T-helper 17 cell (primary cell): ENCODE measurements at regions not wholly inside any gene's neighbourhood (a gene's known extent, or its start where the extent isn't known, plus 50 kb on each side); places are given as distances from the start of the nearest gene placed in this dataset.

Experiments
- ATAC-seq: fragments of 150-1000 bp; cut with Tn5 transposase; 2 replicates; pipeline ENCODE4 v1.10.0; 2021; ENCODE audit warnings: mild to moderate bottlenecking, moderate library complexity
- DNase-seq, 3 donors: peaks; one replicate each; pipeline versions ENCODE4 v3.0.0 to v3.0.0-alpha.2; 2020 to 2021
- H3K9me3 ChIP-seq: one replicate; pipeline ENCODE4 v1.7.0; 2013; ENCODE audit warnings: low read length, mild to moderate bottlenecking; ENCODE audit not compliant: control insufficient read depth, poor library complexity, severe bottlenecking
- H3K27ac Mint-ChIP-seq: one replicate; pipeline ENCODE4 v1.8.0; 2022; ENCODE audit warnings: mild to moderate bottlenecking, moderate library complexity, mixed read lengths
- H3K27me3 Mint-ChIP-seq: one replicate; pipeline ENCODE4 v1.8.0; 2022; ENCODE audit warnings: mixed read lengths
- H3K36me3 Mint-ChIP-seq: one replicate; pipeline ENCODE4 v1.8.0; 2022; ENCODE audit warnings: low read depth, mixed read lengths
- H3K4me1 Mint-ChIP-seq: one replicate; pipeline ENCODE4 v1.8.0; 2022; ENCODE audit warnings: mild to moderate bottlenecking, mixed read lengths
- H3K4me3 Mint-ChIP-seq: one replicate; pipeline ENCODE4 v1.8.0; 2022; ENCODE audit warnings: mild to moderate bottlenecking, moderate library complexity, mixed read lengths

DNA sequence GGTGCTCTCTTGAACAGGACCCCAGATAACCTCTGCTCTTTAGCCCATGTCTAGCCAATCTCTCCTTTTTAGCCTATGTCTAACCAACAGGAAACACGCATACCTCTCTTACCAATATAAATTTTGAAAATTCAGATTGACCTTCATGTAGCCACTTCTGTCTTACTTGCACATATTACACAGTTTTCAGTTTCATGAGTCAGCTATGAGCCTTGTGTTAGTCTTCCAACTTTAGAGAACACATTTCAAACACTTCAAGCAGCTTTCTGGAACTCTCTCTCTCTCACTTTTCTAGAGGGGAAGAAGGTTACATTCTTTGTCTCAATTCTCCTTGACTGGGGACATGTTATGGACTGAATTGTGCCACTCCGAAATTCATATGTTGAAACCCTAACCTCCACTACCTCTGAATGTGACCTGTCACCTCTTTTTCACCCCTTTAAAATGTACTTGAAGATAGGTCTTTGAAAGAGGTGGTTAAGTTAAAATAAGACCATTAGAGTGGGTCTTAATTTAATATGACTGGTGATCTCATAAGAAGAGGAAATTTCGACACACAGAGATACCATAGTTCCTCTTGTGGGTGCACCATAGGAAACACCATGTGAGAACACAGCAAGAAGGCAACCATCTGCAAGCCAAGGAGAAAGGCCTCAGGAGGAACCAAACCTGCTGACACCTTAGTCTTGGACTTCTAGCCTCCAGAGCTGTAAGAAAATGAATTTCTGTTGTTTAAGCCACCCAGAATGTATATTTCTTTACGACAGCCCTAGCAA is 480.3 kb upstream of the ALCAM start:
- DNase-seq (no peak), ATAC-seq (no peak)
- Mint-ChIP-seq H3K27me3 (no peaks in the 10 kb centered on the region), H3K27ac (no peak overlapping the region), H3K4me3 (no peak overlapping the region), H3K4me1 (no peaks in the 10 kb centered on the region), H3K36me3 (no peaks in the 10 kb centered on the region)
- no peaks in the 10 kb centered on the region for H3K9me3 ChIP-seq

DNA sequence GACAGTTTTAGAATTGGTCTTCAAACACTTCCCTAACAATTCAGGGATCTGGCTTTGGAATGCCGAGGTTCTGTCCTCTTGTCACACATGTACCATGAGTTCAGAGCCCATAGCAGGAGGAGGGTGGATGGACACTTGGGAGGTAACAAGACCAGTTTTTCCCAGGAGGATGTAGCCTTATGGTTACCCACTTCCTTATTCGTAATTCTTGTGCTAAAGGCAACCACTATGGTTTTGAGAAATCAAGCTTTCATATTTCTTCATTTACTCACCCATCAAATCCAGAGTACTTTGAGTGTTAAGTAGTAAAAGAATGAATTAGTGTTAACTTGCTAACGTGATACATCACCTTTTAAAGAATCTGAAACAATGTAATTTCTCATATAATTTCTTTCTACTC is 479.6 kb upstream of the ALCAM start:
- no peaks in the 10 kb centered on the region for H3K9me3 ChIP-seq
- Mint-ChIP-seq H3K4me3 (no peak overlapping the region), H3K4me1 (no peaks in the 10 kb centered on the region), H3K36me3 (no peaks in the 10 kb centered on the region), H3K27ac (no peak overlapping the region), H3K27me3 (no peaks in the 10 kb centered on the region)
- DNase-seq (no peak), ATAC-seq (no peak)

DNA sequence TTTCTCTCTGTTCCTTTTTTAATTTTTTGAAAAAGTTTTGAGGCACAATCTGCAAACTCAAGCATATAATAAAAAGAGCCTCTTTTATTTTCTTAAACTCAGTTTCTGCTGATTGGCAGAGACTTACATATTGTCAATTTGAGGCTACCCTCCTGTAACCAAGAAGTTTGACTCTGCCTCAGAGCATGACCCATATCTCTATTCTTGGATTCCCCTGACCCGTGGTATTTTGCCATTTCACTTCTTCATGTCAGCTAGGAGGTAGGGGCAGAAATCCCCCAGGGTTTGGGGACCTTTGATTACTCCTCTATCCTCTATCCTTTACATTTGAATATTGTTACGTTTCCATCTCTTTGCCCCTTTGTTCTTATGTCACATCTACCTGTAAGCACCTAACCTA is 479.1 kb upstream of the ALCAM start:
- Mint-ChIP-seq H3K4me3 (no peak overlapping the region), H3K4me1 (no peaks in the 10 kb centered on the region), H3K36me3 (no peaks in the 10 kb centered on the region), H3K27me3 (no peaks in the 10 kb centered on the region), H3K27ac (no peak overlapping the region)
- no peak for DNase-seq
- H3K9me3 ChIP-seq = no peaks in the 10 kb centered on the region
- no peak for ATAC-seq

DNA sequence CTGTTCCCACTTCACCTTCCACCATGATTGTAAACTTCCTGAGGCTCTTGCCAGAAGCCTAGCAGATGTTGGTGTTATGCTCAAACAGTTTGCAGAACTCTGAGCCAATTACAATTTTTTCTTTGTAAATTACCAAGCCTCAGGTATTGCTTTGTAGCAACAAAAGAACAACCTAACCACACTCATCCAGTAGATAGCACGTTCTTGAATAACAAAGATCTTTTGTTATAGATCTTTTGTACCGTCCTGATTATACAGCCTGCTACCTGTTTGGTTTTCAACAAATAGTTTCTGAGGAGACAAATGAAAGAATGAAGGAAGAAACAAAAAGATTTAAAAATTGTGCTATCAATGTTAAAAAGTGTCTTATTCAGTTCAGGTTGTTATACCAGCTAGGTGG is 474.7 kb upstream of the ALCAM start:
- ATAC-seq = no peak
- H3K27ac Mint-ChIP-seq = no peak overlapping the region
- no peaks in the 10 kb centered on the region for H3K9me3 ChIP-seq
- no peaks in the 10 kb centered on the region for H3K27me3 Mint-ChIP-seq
- DNase-seq = no peak
- no peak overlapping the region for H3K4me3 Mint-ChIP-seq
- H3K36me3 Mint-ChIP-seq = no peaks in the 10 kb centered on the region
- no peaks in the 10 kb centered on the region for H3K4me1 Mint-ChIP-seq

DNA sequence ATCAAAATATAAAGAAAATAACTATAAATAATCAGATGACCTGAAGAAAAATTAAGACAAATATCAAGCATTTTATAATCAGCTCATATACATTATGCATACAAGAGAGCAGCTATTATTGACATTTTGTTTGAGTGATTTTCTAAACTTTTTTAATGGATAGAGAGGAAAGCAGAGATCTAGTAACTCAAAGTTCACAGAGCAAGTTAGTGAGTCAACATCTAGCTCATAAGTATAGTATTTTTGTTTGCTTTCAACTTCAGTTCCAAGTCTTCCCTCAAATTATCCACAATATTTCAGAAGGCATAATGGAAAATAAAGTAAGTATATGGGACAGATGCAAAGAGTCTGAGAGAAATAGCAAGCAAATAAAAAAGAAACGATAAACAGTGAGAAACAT is 470.1 kb upstream of the ALCAM start:
- ATAC-seq (no peak), DNase-seq (no peak)
- Mint-ChIP-seq H3K4me3 (no peak overlapping the region), H3K27me3 (peaks cover 6% of the 10 kb centered on the region), H3K4me1 (no peaks in the 10 kb centered on the region), H3K27ac (no peak overlapping the region), H3K36me3 (no peaks in the 10 kb centered on the region)
- H3K9me3 ChIP-seq = no peaks in the 10 kb centered on the region

DNA sequence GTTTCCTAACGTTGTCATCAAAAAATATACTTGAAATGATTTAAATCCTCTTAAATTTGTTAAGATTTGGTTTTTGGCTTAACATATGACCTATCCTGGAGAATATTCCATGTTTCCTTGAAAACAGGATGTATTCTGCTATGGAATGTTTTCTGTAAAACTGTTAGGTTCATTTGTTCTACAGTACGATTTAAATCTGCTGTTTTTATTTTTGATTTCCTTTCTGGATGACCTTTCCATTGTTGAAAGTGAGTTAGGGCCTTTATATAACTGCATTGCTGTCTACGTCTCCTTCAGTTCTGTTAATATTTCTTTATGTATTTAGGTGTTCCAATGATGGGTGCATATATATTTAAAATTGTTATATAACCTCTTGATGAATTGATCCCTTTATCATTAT is 465.3 kb upstream of the ALCAM start:
- DNase-seq (no peak), ATAC-seq (no peak)
- Mint-ChIP-seq H3K27ac (no peak overlapping the region), H3K27me3 (peaks cover 6% of the 10 kb centered on the region), H3K36me3 (no peaks in the 10 kb centered on the region), H3K4me1 (no peaks in the 10 kb centered on the region), H3K4me3 (no peak overlapping the region)
- H3K9me3 ChIP-seq = no peaks in the 10 kb centered on the region

DNA sequence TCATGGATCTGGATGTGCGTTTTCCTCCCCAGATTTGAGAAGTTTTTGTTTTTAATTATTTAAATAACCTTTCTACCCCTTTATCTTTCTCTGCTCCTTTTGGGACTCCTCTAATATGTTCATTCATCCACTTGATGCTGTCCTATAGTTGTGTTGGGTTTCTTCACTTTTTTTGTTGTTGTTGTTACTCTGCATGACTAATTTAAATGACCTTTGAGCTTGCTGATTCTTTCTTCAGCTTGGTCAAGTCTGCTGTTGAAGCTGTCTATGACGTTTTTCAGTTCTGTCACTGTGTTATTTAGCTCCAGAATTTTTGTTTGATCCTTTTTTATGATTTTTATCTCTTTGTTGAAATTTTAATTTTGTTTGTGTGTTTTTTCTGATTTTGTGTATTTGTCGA is 463.6 kb upstream of the ALCAM start:
- no peak overlapping the region for H3K27ac Mint-ChIP-seq
- no peaks in the 10 kb centered on the region for H3K27me3 Mint-ChIP-seq
- no peak overlapping the region for H3K4me3 Mint-ChIP-seq
- H3K36me3 Mint-ChIP-seq = no peaks in the 10 kb centered on the region
- H3K4me1 Mint-ChIP-seq = no peaks in the 10 kb centered on the region
- H3K9me3 ChIP-seq = no peaks in the 10 kb centered on the region
- no peak for ATAC-seq
- DNase-seq = no peak

DNA sequence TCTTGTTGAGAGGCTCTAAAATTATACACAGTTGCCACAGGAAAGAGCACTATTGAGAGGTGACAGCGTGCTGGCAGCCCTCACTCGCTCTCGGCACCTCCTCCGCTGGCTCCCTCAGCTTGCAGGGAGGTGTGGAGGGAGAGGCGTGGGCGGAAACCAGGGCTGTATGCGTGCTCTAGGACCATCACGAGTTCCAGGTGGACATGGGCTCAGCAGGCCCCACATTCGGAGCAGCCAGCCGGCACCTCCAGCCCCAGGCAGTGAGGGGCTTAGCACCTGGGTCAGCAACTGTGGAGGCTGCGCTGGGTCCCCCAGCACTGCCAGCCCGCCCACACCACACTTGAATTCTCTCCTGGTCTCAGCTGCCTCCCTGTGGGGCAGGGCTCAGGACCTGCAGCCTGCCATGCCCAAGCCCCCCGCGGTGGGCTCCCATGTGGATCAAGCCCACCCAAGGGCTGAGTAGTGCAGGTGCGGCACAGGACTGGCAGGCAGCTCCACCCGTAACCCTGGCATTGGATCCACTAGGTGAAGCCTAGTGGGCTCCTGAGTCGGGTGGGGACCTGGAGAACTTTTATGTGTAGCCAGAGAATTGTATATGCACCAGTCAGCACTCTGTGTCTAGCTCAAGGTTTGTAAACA is 460.6 kb upstream of the ALCAM start:
- no peaks in the 10 kb centered on the region for H3K4me1 Mint-ChIP-seq
- no peak for DNase-seq
- no peak overlapping the region for H3K4me3 Mint-ChIP-seq
- H3K27me3 Mint-ChIP-seq = no peaks in the 10 kb centered on the region
- ATAC-seq = no peak
- no peaks in the 10 kb centered on the region for H3K9me3 ChIP-seq
- no peak overlapping the region for H3K27ac Mint-ChIP-seq
- H3K36me3 Mint-ChIP-seq = no peaks in the 10 kb centered on the region

DNA sequence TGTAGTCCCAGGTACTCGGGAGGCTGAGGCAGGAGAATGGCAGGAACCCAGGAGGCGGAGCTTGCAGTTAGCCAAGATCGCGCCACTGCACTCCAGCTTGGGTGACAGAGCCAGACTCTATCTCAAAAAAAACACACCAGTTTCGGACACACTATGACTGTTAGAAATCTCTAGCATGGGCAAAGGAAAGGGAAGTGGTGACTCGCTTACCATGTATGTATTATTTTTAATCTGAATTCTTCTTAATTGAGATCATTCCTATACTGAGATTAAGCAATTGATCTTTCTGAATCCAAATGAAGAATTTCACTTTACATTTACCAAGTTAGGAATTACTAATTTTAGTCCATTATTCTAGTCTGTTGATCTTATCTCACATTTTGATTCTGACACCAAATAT is 459.2 kb upstream of the ALCAM start:
- H3K27ac Mint-ChIP-seq = no peak overlapping the region
- no peaks in the 10 kb centered on the region for H3K27me3 Mint-ChIP-seq
- H3K9me3 ChIP-seq = no peaks in the 10 kb centered on the region
- ATAC-seq = no peak
- no peaks in the 10 kb centered on the region for H3K36me3 Mint-ChIP-seq
- no peaks in the 10 kb centered on the region for H3K4me1 Mint-ChIP-seq
- H3K4me3 Mint-ChIP-seq = no peak overlapping the region
- DNase-seq = no peak

DNA sequence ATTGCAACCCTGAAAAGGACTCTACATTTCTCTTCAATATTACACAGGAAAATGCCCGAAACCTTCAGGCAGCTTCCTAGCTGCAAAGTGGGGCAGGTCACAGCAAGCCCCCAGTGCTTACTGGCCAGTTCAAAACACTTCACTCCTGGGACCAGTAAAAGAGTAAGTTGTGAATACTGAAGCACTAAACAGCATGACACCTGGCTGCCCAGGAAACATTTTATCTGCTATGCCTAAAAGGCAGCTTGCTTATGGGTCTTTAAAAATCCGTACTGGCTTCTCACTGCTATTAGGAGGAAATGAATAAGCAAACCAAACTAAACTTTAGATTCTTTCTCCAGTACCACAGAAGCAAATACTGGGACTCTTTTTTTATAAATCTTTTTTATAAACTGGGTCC is 457.9 kb upstream of the ALCAM start:
- Mint-ChIP-seq H3K27me3 (peaks cover 4% of the 10 kb centered on the region), H3K36me3 (no peaks in the 10 kb centered on the region), H3K4me3 (no peak overlapping the region), H3K27ac (no peak overlapping the region), H3K4me1 (no peaks in the 10 kb centered on the region)
- no peaks in the 10 kb centered on the region for H3K9me3 ChIP-seq
- no peak for ATAC-seq
- DNase-seq = no peak

DNA sequence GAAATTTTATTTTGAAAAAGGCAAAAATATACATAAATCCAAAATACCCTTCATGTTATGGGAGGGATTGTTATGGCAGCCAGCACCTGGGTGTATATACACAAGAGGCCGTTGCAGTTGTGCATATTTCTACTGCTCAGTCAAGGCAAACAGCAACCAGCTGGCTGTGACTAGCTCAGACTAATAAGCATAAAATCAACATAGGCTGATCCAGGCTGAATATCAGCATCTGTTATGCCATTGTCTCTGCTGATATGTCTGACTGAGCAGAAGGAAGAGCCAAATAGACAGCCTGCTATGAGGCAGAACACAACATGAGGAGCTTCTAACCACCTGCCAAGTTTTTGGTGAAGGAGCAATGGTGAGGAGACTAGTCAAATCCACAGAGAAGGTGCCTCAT is 457.5 kb upstream of the ALCAM start:
- Mint-ChIP-seq H3K27me3 (peaks cover 4% of the 10 kb centered on the region), H3K27ac (no peak overlapping the region), H3K36me3 (no peaks in the 10 kb centered on the region), H3K4me1 (no peaks in the 10 kb centered on the region), H3K4me3 (no peak overlapping the region)
- DNase-seq (no peak), ATAC-seq (no peak)
- no peaks in the 10 kb centered on the region for H3K9me3 ChIP-seq

DNA sequence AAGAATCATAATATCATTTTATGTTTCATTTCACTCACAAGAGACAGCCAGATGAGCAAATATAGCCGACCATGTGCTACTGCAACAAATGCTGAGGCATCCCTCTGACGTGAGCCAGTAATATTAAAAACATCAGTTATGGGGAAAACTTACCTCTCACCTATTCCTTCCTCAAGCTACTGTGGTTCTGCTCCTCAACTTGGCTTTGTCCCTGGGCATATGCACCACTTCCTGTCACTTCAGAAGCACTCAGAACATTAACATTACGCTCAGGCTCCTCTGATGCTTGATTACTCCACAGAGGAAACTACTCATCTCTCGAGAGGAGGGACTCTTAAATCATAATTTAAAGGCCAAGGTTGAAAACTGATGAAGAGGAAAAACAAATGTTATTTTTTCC is 457.0 kb upstream of the ALCAM start:
- H3K4me1 Mint-ChIP-seq = no peaks in the 10 kb centered on the region
- H3K27ac Mint-ChIP-seq = no peak overlapping the region
- no peaks in the 10 kb centered on the region for H3K9me3 ChIP-seq
- peaks cover 4% of the 10 kb centered on the region for H3K27me3 Mint-ChIP-seq
- DNase-seq (no peak), ATAC-seq (no peak)
- no peaks in the 10 kb centered on the region for H3K36me3 Mint-ChIP-seq
- H3K4me3 Mint-ChIP-seq = no peak overlapping the region

DNA sequence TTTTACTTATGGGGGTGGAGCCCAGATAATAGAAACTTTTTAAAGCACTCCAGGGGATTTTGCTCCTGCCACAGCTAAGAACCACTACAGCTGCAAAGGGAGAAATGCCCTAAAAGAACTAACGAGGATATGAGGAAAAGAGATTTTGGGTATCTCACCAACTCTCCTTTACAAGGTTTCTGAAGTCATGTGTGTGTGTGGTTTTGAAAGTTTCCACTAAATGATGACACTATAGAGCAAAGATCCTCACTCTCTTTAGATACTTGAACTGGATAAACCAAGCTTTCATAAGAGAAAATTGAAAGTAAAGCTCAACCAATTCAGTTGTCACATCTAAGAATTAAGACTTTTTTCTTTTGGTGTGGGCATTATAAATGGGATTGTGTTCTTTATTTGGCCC is 455.3 kb upstream of the ALCAM start:
- H3K4me1 Mint-ChIP-seq = no peaks in the 10 kb centered on the region
- ATAC-seq (no peak), DNase-seq (no peak)
- no peak overlapping the region for H3K4me3 Mint-ChIP-seq
- H3K36me3 Mint-ChIP-seq = no peaks in the 10 kb centered on the region
- H3K27me3 Mint-ChIP-seq = peaks cover 4% of the 10 kb centered on the region
- H3K27ac Mint-ChIP-seq = no peak overlapping the region
- H3K9me3 ChIP-seq = no peaks in the 10 kb centered on the region

DNA sequence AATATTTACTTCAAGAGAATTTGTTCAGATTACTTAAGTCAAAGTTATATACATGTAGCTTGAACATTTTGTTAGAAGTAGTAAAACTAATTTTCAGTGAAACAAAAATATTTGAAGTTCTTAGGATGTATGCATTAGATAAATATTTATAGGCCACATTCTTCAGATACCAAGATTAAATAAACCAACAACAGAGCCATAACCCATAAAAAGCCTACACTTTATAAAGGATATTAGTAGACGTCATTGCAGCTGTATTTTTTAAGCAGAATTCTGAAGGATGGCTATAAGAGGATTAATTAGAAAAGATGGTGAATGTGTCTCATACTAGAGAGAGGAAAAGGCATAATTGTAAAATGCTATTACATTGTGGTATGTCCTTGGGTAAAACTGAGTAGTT is 449.7 kb upstream of the ALCAM start:
- Mint-ChIP-seq H3K4me3 (no peak overlapping the region), H3K36me3 (no peaks in the 10 kb centered on the region), H3K27ac (no peak overlapping the region), H3K27me3 (peaks cover 4% of the 10 kb centered on the region), H3K4me1 (no peaks in the 10 kb centered on the region)
- no peak for DNase-seq
- H3K9me3 ChIP-seq = no peaks in the 10 kb centered on the region
- ATAC-seq = no peak
